Uterus (tissue), 3 donors: ENCODE measurements at regions not wholly inside any gene's neighbourhood (a gene's known extent, or its start where the extent isn't known, plus 50 kb on each side); places are given as distances from the start of the nearest gene placed in this dataset.

Experiments
- DNase-seq, 2 donors: peaks; one replicate each; pipeline ENCODE4 v3.0.0-alpha.2; 2019 to 2020
- H3K27ac ChIP-seq, 2 donors: fragments of 200-600 bp; sonication (generic); 1 replicate in 1 of 2; 2 replicates in 1 of 2; pipeline ENCODE4 v1.5.1; 2016 to 2018
- H3K27me3 ChIP-seq, 2 donors: fragments of 200-600 bp; sonication (generic); one replicate each; pipeline ENCODE4 v1.5.1; 2018 to 2019; ENCODE audit warnings: control low read depth in 1 of 2
- H3K36me3 ChIP-seq, 2 donors: fragments of 200-600 bp; sonication (generic); one replicate each; pipeline ENCODE4 v1.5.1; 2019; ENCODE audit warnings: control low read depth in 1 of 2
- H3K4me1 ChIP-seq, 2 donors: fragments of 200-600 bp; sonication (generic); one replicate each; pipeline ENCODE4 v1.5.1; 2018 to 2019; ENCODE audit warnings: control low read depth in 1 of 2
- H3K4me3 ChIP-seq, 2 donors: fragments of 200-600 bp; sonication (generic); 1 replicate in 1 of 2; 2 replicates in 1 of 2; pipeline ENCODE4 v1.5.1; 2018 to 2019; ENCODE audit warnings: mild to moderate bottlenecking in 1 of 2
- H3K9me3 ChIP-seq, 2 donors: fragments of 200-600 bp; sonication (generic); one replicate each; pipeline ENCODE4 v1.5.1; 2019; ENCODE audit warnings: control low read depth in 1 of 2
- POLR2A ChIP-seq, 2 donors: fragments of 450-650 bp; IDR thresholded peaks; one replicate each; pipeline ENCODE4 v1.6.1; 2016; ENCODE audit warnings: antibody characterized with exemption in 2 of 2, mild to moderate bottlenecking in 1 of 2, moderate library complexity in 1 of 2
- intact Hi-C: fragments of 100-400 bp; cut with DNase I; formaldehyde crosslinking; loops from one replicate; pipeline ENCODE4 v1.15.1; 2023; ENCODE audit warnings: low total_unique reads
- TF ChIP-seq, protein P1 (sequence below), 4 experiments: fragments of 200-600 bp in 2 of 4; fragments of 450-650 bp in 2 of 4; sonication (generic) in 2 of 4; IDR thresholded peaks; one replicate each; pipeline ENCODE4 v1.5.1; 2016 to 2019; ENCODE audit warnings: antibody characterized with exemption in 4 of 4, mild to moderate bottlenecking in 2 of 4, moderate library complexity in 1 of 4
- donor health status: DM: yes; HTN: yes; CAD: no.

DNA sequence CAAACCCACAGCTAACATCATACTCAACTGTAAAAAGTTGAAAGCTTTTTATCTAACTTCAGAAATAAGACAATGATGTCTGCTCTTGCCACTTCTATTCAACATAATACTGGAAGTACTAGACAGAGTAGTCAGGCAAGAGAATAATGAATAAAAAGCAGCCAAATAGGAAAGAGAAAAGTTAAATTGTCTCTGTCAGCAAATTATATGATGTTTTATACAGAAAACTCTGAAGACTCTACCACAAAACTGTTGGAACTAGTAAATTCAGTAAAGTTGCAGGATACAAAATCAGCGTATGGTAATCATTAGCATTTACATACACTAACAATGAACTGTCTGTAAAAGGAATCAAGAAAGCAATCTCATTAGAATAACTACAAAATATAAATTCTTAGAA is 752.9 kb upstream of the CT83 start:
- intact Hi-C loops = no loop called here
- DNase-seq = no peak
- Histone ChIP-seq H3K36me3 (no peaks in the 10 kb centered on the region), H3K27me3 (no peaks in the 10 kb centered on the region), H3K27ac (no peak overlapping the region), H3K4me1 (no peaks in the 10 kb centered on the region), H3K4me3 (no peak overlapping the region), H3K9me3 (no peaks in the 10 kb centered on the region)
- TF ChIP-seq, protein P1, sequence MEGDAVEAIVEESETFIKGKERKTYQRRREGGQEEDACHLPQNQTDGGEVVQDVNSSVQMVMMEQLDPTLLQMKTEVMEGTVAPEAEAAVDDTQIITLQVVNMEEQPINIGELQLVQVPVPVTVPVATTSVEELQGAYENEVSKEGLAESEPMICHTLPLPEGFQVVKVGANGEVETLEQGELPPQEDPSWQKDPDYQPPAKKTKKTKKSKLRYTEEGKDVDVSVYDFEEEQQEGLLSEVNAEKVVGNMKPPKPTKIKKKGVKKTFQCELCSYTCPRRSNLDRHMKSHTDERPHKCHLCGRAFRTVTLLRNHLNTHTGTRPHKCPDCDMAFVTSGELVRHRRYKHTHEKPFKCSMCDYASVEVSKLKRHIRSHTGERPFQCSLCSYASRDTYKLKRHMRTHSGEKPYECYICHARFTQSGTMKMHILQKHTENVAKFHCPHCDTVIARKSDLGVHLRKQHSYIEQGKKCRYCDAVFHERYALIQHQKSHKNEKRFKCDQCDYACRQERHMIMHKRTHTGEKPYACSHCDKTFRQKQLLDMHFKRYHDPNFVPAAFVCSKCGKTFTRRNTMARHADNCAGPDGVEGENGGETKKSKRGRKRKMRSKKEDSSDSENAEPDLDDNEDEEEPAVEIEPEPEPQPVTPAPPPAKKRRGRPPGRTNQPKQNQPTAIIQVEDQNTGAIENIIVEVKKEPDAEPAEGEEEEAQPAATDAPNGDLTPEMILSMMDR (IDR thresholded peaks at IDR 0.05) = no peak
- no peak for TF ChIP-seq POLR2A (IDR thresholded peaks at IDR 0.05)

DNA sequence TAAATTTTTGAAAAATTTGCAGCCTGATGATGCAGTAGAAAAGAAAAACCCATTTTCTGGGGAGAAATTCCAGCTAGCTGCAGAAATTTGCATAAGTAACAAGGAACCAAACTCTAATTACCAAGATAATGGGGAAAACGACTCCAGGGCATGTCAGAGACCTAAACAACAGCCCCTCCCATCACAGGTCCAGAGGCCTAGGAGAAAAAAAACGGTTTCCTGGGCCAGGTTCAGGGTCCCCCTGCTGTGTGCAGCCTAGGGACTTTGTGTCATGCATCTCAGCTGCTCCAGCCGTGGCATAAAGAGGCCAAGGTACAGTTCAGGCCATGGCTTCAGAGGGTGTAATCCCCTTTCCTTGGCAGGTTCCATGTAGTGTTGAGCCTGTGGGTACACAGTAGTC is 733.7 kb upstream of the CT83 start:
- no peak for DNase-seq
- Histone ChIP-seq H3K9me3 (no peaks in the 10 kb centered on the region), H3K36me3 (no peaks in the 10 kb centered on the region), H3K4me1 (no peaks in the 10 kb centered on the region), H3K4me3 (no peak overlapping the region), H3K27ac (no peak overlapping the region), H3K27me3 (no peaks in the 10 kb centered on the region)
- intact Hi-C loops = no loop called here
- TF ChIP-seq, protein P1 (IDR thresholded peaks at IDR 0.05) = no peak
- TF ChIP-seq POLR2A (IDR thresholded peaks at IDR 0.05) = no peak

DNA sequence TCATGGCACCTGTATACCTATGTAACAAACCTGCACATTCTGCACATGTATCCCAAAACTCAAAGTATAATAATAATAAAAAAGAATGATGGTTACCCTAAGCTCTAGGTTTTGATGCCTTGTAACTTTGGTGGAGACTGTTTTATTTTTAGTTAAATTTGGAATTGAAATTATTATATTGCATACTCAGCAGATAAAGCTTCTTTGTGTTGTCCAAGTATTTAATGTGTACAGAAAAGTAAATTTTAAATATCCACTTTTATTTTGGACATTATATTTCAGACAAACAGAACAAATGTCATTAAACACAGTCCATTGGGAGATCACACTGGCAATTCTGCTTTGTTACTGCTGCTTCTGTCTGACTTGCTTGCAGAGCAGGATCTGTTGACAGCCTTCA is 684.5 kb upstream of the CT83 start:
- no peaks in the 10 kb centered on the region for H3K9me3 ChIP-seq

DNA sequence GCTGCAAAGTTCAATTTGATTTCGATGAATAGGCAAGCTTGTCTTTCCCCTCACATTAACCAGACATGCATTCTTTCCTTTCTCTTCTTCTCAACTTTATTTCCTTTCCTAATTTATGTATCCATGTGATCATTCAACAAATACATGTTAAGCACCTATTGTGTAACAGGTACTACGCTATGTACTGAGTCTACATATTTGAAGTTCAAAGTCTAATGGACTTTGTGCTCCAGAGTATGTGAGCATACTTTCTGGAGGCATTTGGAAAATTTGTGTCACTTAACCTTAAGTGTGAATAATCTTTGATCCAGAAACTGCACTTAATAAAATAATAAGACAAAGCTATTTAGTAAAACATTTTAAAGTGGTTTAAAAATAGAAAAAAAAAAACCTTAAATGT is 675.3 kb upstream of the CT83 start:
- no peak overlapping the region for H3K4me3 ChIP-seq
- no peak for DNase-seq
- H3K36me3 ChIP-seq = no peaks in the 10 kb centered on the region
- H3K27ac ChIP-seq = no peak overlapping the region
- TF ChIP-seq, protein P1 (IDR thresholded peaks at IDR 0.05) = no peak
- TF ChIP-seq POLR2A (IDR thresholded peaks at IDR 0.05) = no peak
- intact Hi-C loops = no loop called here
- no peaks in the 10 kb centered on the region for H3K27me3 ChIP-seq
- H3K4me1 ChIP-seq = no peaks in the 10 kb centered on the region
- H3K9me3 ChIP-seq = no peaks in the 10 kb centered on the region

More for the DNA sequence above, 684.5 kb upstream of the CT83 start:
- Histone ChIP-seq H3K27ac (no peak overlapping the region), H3K27me3 (no peaks in the 10 kb centered on the region), H3K36me3 (no peaks in the 10 kb centered on the region), H3K4me3 (no peak overlapping the region), H3K4me1 (no peaks in the 10 kb centered on the region)
- intact Hi-C loops = no loop called here
- DNase-seq = no peak
- TF ChIP-seq, protein P1 (IDR thresholded peaks at IDR 0.05) = no peak
- no peak for TF ChIP-seq POLR2A (IDR thresholded peaks at IDR 0.05)

DNA sequence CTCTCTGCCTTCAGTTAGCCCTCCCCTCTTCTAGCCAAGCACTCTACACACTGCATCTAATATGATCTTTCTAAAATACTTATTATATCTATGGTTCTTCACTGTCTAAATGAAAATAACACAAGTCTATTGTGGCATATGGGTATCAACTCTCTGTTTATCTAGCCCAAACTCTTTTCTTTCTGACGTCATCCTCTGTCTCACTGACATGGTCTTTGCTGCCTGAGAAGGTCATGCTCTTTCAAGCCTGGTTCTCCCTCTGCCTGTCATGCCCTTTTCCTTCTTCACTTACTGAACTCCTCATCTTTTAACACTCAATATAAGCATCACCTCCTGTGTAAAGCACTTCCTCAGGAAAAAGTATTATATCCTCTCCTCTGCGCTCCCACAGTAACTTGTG is 672.2 kb upstream of the CT83 start:
- DNase-seq = no peak
- Histone ChIP-seq H3K9me3 (no peaks in the 10 kb centered on the region), H3K27ac (no peak overlapping the region), H3K4me3 (no peak overlapping the region), H3K27me3 (no peaks in the 10 kb centered on the region), H3K4me1 (no peaks in the 10 kb centered on the region), H3K36me3 (no peaks in the 10 kb centered on the region)
- intact Hi-C loops = no loop called here
- TF ChIP-seq POLR2A (IDR thresholded peaks at IDR 0.05) = no peak
- TF ChIP-seq, protein P1 (IDR thresholded peaks at IDR 0.05) = no peak
